Stimulated activated CD8-positive, alpha-beta memory T cell treated with anti-CD3 and anti-CD28 coated beads, Interleukin-15, amount 100 ng/mL, for 48 hours (primary cell): ENCODE measurements at regions not wholly inside any gene's neighbourhood (a gene's known extent, or its start where the extent isn't known, plus 50 kb on each side); places are given as distances from the start of the nearest gene placed in this dataset.
"Not testable (repeated sequence)": the region's sequence is repeated elsewhere in the genome, so short reads cannot be mapped to it uniquely, and the experiment has no call there.

ENCODE experiments used
- DNase-seq, 2 donors: peaks; one replicate each; pipeline ENCODE4 v3.0.0-alpha.2; 2020; ENCODE audit warnings: low read depth in 2 of 2

DNA sequence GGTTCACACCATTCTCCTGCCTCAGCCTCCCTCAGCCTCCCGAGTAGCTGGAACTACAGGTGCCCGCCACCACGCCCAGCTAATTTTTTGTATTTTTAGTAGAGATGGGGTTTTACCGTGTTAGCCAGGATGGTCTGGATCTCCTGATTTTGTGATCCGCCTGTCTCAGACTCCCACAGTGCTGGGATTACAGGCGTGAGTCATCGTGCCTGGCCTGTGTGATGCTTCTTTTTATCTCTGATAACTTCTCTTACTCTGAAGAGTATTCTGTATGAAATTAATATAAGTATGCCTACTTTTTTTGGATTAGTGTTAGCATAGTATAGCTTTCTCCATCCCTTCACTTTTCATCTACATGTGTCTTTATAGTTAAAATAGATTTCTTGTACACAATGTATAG lies 180.8 kb upstream of the GALNT15 start:
- DNase-seq = not testable (repeated sequence)

DNA sequence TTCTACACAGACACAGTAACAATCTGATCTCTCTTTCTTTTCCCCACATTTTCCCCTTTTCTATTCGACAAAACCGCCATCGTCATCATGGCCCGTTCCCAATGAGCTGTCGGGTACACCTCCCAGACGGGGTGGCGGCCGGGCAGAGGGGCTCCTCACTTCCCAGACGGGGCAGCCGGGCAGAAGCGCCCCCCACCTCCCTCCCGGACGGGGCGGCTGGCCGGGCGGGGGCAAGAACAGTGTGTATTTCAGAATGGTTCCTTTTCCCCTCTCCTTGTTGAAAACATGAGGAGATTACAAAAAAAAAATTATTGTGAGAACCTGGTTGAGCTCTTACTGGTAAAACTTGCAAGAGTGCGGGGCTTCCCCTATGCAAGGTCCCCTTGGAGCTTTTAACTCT lies 178.0 kb upstream of the GALNT15 start:
- DNase-seq = not testable (repeated sequence)

DNA sequence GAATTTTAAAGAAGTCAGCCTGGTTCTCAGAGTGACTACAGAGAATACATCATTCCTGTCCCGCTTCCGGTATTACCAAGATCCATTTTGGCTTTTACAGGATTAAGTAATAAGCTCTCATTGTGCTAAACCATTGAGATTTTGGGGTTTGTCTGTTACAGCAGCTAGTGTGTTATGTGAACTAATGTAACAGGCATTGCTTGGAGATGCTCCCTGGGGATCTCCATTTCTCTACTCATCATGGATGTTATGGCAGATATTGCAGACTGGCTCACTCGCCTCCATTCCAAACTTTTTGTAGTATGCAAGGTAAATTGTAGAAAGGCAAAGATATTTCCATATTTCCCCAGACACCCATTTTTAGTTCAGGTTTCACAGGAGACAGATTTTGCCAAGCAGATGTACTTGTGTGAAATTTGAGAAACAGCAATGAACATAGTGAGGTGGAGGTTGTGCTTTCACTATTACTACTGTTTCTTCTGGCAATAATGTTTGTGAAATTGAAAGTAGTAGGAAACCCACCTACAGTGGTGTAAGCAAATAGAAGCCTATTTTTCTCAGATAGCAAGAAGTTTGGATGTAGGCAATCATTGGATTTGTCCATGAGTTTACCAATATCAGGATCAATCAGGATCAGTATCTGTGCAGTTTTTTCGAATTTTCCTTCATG lies 177.1 kb upstream of the GALNT15 start:
- DNase-seq = no peak

DNA sequence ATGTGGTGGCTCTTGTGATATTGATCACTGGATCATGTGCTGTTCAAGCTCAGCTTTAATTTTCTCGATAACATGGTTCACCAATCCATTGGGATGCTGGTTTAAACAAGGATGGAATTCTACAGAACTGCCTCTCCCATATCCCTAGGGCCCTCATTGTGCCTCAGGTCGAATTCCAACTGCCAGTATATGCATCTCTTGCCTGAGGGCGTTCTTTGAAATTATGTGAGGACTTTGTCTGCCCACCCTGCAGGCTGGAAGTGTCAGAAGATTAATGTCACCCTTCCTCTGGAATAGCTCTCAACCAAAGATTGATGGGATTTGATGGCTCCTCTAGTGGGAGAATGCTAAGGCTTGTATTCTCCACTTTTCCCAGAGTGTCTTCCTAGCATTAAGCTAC lies 175.6 kb upstream of the GALNT15 start:
- DNase-seq = no peak

DNA sequence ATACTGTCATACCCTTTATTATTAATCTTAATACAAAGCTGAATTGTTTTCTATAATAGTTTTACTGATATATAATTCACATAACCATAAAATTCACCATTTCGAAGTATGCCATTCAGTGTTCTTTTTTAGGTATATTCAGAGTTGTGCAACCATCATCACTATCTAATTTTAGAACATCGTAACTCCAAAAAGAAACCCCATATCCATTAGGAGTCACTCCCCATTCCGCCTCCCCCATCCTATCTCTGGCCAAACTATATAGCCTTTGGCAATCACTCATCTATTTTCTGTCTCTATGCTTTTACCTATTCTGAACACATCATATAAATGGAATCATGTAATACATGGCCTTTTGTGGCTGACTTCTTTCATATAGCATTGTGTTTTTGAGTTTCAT lies 169.7 kb upstream of the GALNT15 start:
- DNase-seq = no peak

DNA sequence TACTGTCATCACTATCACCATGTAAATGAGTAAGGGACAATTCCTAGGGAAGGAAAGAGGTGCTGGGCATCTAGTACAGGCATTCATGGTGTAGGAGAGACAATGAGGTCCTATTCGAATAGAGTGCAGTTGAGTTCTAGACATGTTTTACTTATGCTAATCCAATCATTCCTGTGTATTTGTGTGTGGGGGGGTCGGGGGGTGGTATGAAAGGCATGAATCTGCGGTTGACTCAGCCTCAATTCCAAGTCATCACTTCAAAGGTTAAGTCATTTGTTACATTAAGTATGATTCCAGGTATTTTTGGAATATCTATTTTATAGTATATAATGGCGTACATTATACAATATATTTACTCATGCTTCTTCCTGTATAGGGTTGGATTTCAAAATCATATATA lies 163.1 kb upstream of the GALNT15 start:
- DNase-seq = no peak

DNA sequence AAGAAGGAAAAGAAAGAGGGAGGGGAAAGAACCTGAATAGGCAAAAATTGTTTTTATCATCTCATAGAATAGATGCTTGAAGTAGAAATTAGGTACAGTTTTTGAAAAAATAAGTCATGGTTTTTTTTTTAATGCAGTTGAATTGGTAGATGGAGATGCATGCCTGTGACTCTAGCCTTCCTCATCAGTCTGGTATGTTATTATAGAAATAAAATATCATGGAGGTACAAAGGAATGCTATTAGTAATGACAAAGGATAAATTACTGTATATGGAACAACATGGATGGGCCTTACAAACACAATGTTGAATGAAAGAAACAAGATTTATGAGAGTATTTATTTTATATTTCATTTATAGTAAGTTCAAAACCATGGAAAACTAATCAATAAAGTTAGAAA lies 162.4 kb upstream of the GALNT15 start:
- DNase-seq = no peak

DNA sequence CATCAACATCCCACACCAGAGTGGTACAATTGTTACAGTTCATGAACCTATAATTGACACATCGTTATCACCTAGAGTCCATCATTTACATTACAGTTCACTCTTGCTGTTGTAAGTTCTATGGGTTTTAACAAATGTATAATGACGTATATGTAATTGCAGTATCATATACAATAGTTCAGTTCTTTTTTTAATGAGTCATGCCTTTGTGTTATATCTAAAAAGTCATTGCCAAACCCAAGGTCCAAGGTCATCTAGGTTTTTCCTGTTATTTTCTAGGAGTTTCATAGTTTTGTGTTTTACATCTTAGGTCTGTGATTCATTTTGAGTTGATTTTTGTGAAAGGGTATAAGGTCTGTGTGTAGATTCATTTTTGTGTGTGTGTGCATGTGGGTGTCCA lies 160.9 kb upstream of the GALNT15 start:
- DNase-seq = no peak

DNA sequence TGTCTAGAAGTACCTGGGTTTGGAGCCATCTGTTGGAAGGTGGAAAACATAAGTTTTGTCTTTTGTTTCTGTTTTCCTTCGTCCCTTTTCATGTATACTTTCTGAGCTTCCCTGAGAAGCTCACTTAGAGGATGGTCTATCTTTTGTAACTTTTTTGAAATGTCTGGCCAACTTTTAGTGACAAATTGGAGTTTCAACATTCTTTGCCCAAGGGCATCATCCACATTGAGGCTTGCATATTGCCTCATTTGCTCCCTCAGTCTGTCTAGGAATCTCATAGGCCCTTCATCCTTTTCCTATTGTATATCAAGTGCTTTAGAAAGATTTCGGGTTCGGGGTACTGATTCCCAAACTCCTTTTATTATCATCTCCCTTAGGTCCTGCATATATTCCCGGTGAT lies 152.7 kb upstream of the GALNT15 start:
- DNase-seq = not testable (repeated sequence)

DNA sequence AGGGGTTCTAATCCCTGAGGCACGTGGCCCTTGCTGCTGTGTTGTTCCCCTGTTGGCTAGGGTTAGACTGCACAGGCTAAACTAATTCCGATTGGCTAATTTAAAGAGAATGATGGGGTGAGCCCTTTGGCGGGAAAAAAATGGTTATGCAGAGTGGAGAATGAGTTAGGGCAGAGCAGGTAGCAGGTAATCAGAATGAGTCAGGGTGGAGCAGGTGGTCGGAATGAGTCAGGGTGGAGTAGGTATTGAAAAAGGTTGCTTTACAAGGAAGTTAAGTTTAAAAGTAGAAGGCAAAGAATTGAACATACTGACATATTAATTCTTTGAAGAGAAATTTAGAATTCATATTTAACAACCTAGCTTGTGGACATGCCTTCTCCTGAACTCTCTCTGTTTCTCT lies 150.6 kb upstream of the GALNT15 start:
- not testable (repeated sequence) for DNase-seq

DNA sequence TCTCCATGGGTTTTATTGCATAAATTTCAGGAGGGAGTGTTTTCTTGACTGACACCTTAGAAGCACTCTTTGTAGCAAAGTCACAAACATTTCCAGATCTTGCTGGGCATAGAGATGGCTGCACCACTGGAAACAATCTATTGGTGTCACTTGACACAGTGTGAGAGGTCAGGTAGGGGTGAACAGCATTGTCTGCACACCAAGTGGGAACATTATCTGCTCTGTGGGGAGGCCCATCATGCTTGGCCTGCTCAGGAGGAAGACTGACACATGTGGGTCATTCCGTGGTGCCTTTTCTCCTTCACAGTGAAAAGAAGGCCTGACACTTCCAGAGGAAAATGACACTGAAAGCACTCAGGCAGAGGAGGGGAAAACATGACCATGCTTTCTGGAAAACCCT lies 149.9 kb upstream of the GALNT15 start:
- no peak for DNase-seq

DNA sequence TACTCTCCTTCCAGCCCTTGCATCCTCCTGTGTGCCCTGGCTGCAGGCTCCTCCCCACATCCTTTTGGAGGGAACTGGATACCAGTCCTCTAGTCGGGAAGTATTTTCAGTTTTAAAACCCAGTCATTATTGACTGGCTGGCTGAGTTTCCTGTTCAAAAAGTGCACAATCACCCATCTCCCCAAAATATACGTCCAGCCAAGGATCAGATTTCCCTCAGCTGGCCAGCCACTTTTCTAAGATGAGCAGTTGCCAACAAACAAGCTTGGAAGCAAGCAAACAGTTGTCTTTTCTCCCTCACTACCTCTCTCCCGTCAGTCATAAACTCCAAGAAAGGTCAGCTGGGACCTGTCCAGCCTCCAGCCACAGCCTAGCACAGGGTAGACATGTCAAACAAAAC lies 147.7 kb upstream of the GALNT15 start:
- no peak for DNase-seq

DNA sequence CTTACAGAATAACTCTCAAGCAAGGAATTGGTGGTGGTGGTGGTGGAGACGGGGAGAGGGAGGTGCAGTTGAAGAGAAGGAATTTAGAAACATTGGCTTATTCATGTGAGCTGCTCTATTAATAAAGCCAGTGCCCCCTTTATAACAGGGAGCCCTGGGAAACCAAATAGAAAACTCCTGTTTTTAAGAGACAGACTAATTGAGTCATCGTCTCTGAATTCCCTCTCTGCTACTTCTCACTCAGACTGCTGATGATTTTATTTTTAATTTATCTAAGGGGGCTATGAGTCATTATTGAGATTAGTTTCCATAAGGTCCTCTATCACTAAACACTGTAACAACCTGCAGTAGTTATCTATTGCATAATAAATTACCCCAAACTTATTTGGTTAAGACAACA lies 145.9 kb upstream of the GALNT15 start:
- no peak for DNase-seq

DNA sequence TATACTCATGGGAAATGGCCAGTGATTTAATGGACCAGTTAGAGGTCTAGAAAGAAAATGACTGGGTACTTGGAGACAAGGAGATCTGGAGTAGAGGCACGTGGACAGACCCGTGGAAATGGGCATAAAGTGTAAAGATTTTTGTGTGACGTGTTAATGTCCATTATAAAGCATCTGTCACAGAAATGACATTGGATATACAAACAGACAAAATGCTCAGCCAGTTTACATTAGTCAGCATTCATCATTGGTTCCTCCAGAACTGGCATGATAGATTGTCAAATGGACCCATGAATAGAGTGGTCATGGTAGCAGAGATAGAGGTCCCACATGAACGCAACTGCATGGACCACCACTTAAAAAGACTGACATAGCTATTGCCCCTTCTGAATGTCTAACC lies 144.1 kb upstream of the GALNT15 start:
- DNase-seq = no peak

DNA sequence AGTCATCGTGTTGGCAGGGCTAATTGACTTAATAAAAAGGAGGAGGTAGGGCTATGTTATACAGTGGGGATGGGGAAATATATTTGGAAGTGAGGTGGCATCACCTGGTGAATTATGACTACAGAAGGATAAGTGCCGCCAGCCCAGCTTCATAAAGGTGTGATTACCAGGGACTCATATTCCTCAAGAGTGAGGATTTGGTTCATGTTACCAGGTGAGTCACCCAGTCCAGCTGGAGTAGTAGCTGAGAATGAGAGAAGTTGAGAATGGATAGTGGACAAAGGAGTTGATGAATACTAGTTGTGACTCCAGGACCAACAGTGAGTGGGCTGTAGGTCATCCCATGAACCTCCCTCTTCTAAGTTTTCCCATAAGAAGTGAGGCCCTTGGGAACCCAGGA lies 143.0 kb upstream of the GALNT15 start:
- no peak for DNase-seq

DNA sequence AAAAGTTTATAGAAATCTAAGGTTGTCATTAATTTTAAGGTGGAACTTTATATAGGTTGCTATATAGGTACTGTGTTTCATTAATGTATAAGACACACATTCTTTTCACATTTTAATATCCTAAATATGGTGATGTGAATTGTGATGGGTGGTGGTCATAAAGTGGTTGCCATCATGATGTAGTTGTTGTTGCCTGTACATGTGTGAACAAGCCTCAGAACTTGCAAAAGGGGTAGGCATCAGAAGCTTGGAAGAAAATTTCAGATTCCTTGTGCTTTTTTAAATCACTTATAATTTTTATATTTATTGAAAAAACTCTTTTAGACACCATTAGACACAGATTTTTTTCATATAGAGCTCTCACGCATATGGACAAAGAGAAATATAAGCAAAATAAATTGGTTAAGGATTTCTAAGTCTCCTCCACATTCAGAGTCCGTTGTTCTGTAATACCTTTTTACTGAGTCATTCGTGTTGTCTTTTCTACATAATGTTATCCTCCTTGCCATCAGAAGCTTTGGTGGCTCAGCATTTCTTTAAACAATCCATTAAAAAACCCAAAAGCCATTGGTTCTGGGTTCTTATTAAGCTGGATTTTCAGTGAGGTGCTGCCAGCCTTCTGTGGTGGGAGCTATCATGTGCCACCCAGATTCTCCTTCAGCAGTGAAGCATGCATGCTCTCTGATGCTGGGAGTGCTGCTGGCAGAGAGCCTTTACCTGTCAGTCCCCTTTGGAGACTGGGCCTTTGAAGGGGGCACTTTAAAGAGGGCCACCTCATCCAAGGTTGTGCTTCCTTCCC lies 140.4 kb upstream of the GALNT15 start:
- DNase-seq = no peak

DNA sequence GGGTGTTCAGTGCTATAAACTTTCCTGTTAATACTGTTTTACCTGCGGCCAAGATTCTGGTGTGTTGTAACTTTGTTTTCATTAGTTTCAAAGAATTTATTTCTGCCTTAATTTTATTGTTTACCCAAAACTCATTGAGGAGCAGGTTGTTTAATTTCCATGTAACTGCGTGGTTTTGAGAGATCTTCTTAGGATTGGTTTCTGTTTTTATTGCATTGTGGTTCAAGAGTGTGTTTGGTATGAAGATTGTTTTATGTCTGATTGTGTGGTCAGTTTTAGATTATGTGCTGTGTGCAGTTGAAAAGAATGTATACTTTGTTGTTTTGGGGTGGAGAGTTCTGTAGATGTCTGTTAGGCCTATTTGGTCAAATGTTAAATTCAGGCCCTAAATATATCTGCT lies 133.5 kb upstream of the GALNT15 start:
- no peak for DNase-seq

DNA sequence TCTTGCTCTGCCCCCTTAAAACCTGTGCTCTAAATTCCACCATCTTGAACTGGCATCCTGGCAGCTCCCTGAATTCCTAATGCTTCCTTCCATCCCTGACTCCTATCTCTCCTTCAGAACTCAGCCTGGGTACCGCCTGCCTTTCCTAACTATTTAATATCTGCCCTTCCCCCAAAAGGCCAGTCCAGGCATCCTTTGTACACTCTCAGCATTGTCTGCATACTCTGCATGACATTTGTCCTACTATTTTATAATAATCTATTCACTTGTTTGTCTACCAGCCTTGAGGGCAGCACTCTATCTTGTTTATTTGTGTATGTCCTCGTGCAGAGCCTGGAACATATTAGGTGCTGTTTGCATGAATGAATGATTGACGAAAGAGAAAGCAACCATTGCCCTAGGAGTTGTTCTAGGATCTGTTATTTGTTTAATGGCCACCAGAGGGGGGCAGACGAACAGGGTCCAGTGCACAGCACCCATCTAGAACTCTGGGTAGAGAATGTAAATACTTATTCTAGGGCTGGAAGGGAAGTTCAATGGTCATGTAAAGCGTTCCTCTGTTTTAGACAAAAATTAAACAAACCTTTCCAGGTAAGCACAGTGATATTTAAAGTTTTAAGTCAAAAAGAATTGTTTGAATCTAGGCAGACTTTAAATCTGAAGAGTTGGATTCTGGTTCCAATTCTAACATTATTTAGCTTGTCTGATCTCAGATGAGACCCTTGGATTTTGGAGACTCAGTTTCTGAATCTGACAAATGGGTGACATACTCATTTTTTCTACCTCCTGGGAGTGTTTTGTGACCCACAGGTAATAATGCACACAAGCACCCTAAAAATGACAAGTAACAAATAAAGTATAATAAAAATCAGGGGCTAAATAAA lies 125.8 kb upstream of the GALNT15 start:
- DNase-seq = peak; percentile 8

DNA sequence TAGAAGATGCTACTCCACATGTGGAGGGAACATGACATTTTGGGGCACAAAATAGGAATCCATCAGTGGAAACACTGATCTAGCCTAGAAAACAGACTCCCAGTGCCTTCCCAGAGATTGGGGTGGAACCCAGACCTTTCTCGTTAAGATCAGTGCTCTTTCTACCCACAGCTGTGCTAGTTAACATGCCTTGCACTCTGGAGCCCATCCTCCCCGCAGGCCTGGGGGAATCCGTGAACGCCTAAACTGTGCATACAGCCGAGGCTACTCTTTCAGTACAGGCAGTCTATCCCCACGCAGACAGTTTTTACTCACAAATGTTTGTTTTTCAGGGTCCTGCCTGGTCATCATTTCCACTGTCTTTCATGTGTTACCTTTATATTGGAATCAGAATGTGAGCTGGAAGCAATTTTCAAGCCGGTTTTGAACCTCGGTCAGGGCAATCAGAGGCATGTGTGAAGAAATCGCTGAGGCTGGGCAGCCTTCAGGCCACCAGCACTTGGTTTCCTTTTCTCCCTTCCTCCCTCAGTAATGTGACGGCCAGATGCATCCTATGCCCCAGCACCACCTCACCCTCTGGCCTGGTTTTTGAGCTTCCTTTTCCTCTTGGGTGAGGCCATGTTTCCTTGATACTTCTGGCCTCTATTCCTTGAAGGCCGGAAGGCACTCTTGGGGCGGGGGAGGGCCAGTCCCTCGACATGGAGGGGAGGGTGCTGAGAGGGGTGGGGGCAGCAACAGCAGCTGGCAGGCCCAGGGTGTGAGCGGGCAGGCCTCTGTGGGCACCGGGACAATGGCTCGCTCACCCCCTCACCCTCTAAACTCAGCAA lies 123.6 kb upstream of the GALNT15 start:
- DNase-seq = no peak

DNA sequence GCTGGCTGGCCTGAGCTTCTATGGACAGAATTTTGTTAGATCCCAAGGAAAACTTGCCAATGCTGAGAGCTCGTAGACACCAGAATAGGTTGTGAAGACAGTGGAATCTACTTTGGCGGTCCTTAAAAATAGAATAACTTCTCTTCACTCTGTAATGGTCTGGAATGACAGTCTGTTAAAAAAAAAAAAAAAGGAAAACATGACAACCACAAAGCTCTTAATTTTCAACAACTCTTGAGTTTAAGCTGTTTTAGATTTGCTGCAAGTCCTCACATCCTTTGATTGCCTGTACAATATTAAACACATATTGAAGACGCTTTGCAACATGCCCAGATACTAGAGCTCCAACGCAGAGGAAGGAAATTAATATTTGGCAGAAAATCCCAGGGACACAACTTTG lies 122.8 kb upstream of the GALNT15 start:
- no peak for DNase-seq

DNA sequence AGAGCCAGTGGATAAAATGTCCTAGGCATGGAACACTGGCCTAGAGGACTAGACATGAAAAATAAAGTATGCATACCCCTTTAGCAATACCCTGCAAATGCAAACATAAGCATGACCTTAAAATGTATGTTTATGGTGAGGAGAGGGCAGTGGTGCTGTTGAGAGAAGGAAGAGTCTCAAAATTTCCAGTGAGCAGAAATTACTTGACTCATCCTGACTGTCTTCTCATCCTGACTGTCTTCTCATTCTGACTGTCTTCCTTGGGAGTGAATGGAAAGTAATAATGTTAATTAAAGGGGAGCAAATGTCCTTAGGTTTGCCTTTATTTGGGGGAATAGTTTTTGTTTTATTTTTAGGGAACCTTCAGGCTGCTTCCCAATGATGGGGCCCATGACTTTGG lies 121.5 kb upstream of the GALNT15 start:
- no peak for DNase-seq

DNA sequence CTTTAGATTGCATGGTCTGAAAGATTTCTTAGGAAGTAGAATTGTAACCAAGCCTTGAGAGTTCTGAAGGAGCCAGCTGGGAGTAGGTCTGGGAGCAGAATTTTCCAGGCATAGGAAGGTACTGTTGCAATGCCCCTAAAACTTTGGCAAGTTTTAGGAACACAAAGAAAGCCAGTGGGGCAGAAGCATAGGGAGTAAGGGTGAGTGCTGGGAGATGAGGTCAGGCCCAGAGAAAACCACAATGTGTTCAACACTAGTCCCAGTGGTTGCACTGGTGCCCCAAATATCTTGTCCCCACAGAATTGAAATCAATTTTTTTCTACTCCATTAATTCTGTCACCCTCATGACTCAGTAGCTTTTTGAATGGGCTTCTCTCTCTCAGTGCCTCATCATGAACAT lies 120.7 kb upstream of the GALNT15 start:
- DNase-seq = no peak
